NCI-H2029 (cell line): ENCODE measurements at regions not wholly inside any gene's neighbourhood (a gene's known extent, or its start where the extent isn't known, plus 50 kb on each side); places are given as distances from the start of the nearest gene placed in this dataset.

ENCODE experiments used
- DNase-seq: peaks from one replicate; lab custom pipeline; 2025; lab: John Stamatoyannopoulos, UW

GRCh38 chr5:125505115-125505514 lies 758.7 kb upstream of the ZNF608 start:
- DNase-seq, result no peak

DNA sequence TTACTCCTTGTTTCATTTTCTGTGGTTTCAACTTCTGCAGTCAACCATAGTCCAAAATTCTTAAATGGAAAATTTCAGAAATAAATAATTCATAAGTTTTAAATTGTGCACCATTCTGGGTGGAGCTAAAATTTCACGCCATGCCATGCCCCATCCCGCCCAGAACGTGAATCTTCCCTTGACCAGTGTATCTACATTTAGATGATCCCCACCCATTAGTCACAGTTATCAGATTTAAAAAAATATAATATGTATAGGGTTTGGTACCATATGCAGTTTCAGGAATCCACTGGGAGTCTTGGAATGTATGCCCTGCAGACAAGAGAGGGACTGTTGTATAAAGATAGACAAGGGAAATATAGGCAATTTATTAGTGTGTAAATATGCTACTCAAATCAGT lies 759.7 kb upstream of the ZNF608 start:
- no peak for DNase-seq

DNA sequence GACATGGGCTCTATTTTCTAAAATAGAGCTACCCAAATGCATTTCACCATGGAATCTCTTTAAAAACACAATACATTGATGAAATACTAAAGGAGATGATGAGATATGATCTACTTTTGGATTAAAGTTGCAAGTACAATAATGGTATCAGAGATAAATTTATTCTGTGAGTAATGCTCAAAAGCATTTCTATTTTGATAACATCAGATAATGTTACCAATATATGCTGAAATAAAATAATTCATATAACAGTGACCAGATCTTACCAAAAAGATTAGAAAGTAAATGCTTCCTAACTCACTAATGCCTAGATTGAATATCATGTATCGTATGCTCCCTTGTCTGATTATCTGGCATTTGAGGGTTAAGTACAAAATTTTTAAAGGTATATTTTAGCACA lies 761.8 kb upstream of the ZNF608 start:
- DNase-seq, result no peak

DNA sequence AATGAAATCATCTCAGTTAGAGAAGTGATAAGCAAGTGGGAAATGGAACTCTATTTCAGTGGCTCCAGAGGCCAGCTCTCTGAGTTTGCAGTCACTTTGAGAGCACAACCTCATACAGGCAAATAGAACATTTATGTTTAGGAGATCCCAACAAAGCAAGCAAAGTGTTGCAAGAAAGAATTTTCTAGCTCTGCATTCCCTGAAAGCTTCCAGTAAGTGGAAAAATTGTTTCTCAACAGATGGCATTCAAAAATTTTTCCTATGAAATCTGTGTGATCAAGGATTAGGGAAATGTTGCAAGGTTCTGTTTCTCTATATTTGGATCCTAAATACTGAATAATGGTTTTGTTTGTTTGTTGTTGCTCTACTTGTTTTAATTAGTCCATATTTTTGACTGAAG lies 764.2 kb upstream of the ZNF608 start:
- no peak for DNase-seq

DNA sequence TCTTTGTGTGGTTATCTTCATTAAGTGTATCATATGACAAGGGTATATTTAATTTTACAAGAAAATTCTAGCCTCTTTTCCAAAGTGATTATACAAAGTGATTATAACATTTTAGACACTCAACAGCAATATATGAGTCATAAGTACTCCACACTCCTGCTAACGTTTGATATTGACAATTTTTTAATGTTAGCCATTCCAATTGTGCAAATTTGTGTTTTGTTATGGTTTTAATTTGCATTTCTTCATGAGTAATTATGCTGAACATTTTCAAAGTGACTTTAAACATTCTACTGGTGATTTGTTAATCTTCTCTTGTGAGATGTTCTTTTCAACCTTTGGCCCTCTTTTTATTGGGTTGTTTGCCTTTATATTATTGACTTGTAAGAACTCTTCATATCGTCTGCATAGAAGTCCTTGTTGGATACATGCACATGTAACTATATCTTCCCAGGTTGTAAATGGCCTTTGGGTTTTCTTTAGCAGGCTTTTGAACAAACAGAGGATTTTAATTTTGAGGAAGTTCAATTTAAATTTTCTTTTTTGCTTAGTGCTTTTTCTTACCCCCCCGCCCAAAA lies 771.6 kb upstream of the ZNF608 start:
- no peak for DNase-seq

- DNase-seq, result no peak
Observed at GRCh38 chr5:125521289-125521688, 774.9 kb upstream of the ZNF608 start.

DNA sequence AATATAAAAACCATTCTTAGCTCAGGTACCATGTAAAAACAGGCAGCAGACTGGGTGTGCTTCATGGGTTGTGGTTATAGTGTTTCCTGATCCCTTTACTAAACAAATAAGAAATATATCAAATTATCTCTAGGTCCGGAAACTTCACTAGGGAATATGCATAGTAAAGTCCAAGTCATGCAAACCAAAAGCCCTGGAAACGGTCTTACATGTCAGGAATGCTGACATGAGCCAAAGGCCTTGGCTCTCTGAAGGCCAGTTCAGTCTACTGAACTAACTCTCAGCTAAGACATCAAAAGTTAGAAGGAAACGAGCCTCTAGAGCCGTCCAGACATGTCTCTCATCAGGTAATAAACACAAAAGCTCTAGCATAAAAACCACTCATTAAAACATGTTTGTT lies 778.9 kb upstream of the ZNF608 start:
- DNase-seq, result no peak

DNA sequence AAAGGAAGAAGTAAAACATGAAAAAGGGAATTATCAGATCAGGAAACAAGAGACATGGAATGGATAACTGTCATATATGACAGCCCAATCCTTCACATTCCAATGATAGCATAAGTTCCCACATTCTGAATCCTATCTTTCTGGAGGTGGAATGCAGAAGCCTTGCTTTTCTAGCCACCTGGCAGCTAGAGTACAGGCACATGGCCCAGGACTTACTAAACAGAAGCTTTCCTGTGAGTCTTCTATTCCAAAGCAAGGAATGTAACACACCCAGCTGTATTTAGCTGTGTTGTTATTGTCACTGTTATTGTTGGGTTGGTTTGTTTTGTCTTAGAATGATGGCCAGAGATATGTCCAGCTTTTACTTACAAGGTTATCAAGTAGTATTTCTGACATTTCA lies 780.5 kb upstream of the ZNF608 start:
- no peak for DNase-seq

DNA sequence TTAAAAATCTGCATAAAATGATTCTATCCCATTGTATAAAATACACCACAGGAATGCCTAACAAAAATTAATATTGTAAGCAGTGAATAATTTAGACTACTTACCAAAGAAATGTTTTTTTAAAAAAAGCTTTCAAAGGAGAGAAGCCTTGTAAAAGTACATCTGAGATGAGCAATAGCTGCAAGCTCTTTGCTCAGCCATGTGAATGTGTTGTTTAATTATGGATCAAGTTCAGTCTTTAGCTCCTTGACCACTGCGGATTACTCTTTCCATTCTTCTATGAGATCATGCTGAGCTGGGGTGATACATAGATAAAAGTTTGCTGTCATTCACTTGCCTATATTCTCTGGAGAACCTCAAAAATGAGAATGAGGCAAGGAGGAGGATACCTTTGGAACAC lies 782.4 kb upstream of the ZNF608 start:
- DNase-seq, result no peak

- no peak for DNase-seq
Observed at GRCh38 chr5:125530833-125531615, 784.6 kb upstream of the ZNF608 start.

DNA sequence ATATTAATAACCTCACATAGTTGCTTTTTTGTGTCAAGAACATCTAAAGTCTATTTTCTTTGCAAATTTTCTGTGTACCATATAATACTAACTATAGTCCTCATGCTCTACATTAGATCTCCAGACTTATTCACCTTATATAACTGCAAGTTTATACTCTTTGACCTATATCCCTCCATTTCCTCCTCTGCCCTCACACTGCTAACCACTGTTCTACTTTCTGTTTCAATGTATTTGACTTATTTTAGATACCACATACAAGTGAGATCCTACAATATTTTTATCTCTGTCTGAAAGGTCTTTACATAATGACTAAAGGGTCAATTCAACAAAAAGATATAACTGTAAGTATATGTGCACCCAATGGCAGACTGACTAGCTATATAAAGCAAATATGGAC lies 789.7 kb upstream of the ZNF608 start:
- DNase-seq, result no peak

GRCh38 chr5:125536582-125536981 lies 790.1 kb upstream of the ZNF608 start:
- DNase-seq, result no peak

- no peak for DNase-seq
Observed at GRCh38 chr5:125537661-125538060, 791.2 kb upstream of the ZNF608 start.

GRCh38 chr5:125538469-125538868 lies 792.0 kb upstream of the ZNF608 start:
- DNase-seq, result no peak

DNA sequence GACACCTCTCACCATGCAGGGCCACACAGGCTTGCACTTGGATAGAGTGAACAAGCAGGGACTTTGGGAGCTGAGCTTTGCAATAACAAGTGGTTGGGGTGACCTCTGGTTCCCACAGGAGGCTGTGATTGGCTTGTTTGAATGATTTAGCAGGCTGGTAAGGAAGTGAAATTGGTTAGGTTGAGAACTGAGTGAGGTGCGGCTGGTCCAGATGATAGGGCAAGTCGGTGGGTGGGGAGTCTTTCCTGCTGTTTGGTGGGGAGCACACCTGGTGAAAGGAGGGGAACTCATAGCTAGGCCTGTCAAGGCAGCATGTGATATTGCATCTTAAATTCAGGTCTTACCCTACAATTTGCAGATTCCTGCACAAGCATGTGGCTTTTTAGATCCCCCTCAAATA lies 794.6 kb upstream of the ZNF608 start:
- no peak for DNase-seq

- DNase-seq, result no peak
Observed at GRCh38 chr5:125549322-125549911, 803.0 kb upstream of the ZNF608 start.

DNA sequence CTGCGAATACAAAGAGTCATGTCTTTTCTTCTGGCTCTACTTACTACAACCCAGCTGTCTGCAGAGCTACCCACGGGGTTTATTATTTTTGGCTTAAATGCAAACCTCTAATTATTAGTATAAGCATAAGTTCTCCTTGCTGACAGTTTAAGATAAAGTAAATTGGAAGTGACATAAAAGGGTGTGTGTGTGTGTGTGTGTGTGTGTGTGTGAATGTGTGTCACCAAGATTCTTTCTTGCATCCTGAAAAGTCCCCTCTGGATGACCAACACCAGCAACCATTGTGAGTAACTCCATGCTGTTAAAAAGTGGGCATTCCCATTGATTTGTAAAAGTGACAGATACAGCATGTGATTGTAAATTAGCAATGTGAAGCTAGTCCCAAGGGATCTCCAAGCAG lies 803.8 kb upstream of the ZNF608 start:
- no peak for DNase-seq

- DNase-seq, result no peak
Observed at GRCh38 chr5:125551246-125551645, 804.8 kb upstream of the ZNF608 start.

- no peak for DNase-seq
Observed at GRCh38 chr5:125551797-125552196, 805.4 kb upstream of the ZNF608 start.

DNA sequence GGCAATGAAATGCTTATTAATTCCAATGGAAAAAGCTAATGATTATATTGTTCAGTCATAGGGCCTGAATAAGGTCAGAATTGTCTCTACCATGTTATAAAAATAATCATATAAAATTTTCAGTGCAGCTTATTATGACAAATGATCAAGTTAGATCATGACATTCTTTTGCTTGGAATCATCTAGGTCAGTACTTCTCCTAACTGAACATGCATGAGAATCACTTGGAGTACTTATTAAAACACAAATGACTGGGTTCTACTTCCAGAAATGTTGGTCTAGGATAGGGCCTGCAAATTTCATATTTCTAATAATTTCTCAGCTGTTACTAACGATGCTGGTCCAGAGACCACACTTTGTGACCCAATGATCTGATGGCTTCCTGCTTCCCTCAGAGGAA lies 806.0 kb upstream of the ZNF608 start:
- no peak for DNase-seq

DNA sequence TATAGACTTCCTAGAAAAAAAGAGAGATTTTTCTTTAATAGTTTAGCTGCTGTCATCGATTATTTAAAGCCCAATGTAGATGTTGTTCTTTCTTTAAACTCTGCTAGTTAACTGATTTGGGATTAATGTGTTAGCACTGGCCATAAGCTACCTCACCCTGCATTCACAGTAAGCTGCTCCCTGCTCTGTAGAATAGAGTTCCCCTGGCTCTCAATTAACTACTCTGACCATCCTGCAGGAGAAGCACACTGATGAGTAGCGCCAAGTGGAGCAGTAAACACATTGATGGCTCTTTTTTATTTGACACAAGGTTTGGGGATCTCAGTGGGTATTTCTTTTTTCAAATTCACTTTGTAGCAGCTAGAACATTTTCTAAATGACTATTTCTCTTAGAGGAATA lies 807.9 kb upstream of the ZNF608 start:
- DNase-seq, result no peak

- DNase-seq, result no peak
Observed at GRCh38 chr5:125555591-125555990, 809.2 kb upstream of the ZNF608 start.

DNA sequence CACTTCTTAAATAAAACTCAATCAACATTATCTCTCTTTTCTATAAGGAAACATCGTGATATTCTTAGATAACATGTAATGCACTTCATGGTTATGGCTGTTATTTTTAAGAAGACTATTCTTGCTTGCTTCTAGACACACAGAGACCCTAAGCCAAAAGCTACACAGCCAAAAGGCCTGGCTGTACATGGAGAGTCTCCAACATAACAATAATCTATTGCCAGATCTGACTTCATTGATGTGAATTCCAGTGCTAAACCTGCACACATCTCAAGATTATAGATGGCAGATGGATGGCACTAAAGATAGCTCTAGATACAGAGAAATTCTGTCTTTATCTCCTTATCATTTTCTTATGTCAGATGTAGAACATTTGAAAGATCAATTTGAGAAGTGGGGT lies 811.6 kb upstream of the ZNF608 start:
- no peak for DNase-seq

DNA sequence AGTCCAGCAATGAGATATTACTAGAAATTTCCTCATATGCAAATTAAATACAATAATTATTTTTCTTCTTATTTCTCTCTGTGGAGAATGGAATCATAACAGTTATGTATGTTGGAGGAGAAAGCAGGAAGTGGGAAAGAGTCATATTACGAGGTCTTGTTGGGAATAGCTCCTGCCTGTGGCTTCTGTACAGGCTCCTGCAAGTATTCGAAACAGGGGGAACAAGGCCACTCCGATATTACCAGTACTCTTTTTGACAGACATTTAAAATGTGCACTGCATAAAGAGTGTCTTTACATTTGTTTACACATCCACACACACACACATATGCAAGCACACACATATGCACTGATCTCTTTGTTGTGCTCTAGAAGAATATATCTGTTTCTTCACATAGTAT lies 812.0 kb upstream of the ZNF608 start:
- no peak for DNase-seq
